NCI-H1417 treated with DMSO at 0.1 percent for 48 hours (cell line): ENCODE measurements at regions not wholly inside any gene's neighbourhood (a gene's known extent, or its start where the extent isn't known, plus 50 kb on each side); places are given as distances from the start of the nearest gene placed in this dataset.
"Not testable (repeated sequence)": the region's sequence is repeated elsewhere in the genome, so short reads cannot be mapped to it uniquely, and the experiment has no call there.

Experiments used
- DNase-seq: peaks from one replicate; lab custom pipeline; 2025; lab: John Stamatoyannopoulos, UW

DNA sequence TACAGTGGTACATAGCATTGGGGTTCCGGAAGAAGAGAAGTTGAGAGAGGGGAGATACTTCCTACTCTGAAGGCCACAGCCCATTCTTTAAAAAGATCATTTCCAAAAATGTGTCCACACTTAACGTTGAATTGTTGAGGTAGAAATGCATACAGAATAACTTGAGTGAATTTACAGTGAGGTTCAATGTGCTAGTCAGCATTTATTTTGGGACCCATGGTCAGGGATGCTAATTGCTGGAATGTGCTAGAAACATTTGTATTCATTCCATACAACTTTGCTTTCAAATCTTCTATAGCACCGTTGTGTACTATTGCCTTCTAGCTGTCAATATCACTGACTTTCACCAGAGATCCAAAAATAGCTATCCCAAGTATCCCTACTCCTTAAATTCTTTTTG is 325.9 kb downstream of the SATB2 start:
- DNase-seq: no peak

DNA sequence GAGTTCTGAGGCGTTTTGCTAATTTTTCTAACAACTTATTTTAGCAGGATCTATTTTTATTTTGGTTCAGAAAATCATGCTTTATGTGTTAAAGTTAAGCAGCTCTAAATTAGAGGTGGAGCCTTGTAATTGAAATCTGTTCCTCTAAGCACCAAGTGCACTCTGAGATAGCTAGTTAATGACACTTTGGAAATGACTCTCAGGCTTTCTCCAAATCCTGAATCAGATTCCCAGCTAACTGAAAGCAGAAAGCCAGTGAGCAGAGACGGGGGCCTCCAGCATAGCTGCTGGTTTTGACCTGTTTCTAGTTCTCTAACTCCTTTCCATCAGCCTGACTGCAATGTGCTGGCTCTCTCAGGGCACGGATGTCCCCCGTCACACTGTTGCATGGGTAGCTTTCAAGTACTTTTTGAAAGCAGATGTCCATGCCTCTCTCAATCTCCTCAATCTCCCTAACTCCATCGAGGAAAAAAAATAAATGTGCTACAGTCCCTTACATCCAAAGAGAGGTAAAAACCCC is 326.5 kb downstream of the SATB2 start:
- DNase-seq: no peak

DNA sequence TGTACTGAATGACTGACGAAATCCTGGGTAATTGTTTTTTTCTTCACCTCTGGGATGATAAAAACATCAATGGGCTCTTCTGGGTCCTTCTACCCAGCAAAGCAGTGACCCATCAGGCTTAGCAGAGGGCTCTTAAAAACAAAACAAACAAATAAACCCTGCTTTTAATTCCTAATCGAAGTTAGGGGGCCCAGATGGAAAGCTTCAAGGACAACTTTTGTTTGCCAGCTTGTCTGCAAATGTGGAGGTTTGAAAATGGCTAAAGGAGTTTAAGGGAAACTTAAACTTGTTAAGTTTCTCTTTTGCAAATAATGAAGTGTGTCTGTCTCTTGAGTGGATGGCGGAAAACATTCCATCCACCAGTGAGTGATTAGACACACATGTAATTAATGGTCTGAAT is 327.2 kb downstream of the SATB2 start:
- DNase-seq: no peak

DNA sequence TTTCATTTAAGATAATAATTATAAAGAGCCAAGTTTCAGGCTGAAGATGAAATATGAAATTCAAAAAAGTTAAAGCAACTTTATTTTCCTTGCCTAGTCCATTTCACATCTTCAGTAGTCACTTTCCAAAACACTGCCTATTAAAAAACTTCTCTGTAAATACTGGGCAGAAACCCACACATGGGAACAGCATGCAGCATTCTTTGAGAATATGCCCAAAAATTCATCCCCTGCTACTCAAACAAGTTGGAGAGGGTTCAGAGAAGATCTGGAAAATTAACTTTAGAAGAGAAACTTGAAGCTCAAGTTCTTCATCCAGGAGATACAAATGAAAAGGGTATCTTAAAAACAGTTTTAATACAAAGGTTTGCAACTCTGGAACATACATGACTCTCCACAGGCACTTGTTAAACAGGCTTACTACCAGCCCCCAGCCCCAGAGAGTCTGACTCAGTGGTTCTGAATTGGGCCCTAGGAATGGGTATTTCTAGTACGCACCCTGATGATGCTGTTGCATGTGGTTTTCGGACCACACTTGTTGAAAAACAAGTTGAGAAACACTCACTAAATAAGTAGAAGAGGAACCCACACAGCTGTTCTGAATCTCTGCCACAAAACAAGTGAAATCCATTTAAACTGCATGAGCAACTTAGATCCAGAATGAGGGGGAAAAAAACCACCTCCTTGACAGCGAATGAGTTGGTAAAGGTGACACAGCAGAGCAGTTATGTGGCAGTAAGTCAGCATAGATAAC is 329.1 kb downstream of the SATB2 start:
- DNase-seq: no peak

DNA sequence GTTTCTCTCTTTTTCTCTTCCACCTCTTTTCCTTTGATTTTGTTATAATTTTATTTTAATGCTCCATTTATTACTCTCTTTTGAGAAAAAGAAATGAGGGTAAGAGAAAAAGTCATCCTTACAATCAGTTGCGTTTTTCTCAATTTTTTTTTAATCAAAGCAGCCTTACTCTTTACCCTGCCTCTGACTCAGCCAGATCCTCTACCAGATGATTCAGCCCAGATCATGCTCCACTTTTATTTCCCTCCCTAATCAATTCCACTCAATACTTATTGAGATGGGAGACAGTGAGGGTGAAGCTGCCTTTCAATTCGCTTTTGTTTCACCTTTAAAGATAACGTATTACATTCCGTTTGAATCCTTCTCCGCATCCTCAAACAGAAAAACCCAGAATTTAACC is 337.9 kb downstream of the SATB2 start:
- no peak for DNase-seq

DNA sequence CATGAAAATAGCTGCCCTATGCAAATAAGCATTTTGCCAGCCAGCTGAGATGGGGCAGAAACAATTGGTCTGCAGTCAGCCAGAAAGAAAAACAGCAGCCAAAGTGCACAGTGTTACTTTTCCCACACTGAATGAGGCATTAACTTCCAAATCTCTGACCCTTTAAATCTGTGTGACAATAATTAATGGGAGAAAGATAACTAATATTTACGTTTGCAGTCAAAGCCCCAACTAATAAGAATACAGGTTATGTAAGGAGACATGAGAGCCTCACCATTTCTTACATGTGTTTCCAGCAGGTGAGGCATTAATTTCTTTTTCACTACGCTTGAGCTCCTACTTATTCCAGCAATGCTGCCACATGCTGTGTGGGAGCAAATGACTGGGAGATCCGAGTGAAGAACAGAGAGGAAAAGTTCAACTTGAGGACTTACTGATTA is 339.0 kb downstream of the SATB2 start:
- DNase-seq: no peak

DNA sequence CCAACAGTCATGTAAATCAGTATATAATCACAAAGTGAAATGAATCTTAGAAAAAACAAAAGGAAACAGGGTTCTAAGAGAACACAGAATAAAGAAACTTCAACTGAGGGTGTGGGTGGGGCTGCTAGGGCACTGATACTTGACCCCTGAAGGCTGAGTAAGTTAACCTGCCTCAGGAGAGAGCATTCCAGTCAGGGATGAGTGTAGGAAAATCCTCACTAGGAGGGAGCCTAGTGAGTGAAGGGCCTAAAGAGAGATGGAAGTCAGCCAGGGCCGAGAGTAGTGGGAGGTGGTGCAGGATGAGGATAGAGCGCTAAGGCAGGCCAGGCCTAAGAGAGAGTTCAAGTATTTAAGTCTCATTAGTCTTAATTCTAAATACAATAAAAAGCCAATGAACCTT is 342.6 kb downstream of the SATB2 start:
- DNase-seq: no peak

DNA sequence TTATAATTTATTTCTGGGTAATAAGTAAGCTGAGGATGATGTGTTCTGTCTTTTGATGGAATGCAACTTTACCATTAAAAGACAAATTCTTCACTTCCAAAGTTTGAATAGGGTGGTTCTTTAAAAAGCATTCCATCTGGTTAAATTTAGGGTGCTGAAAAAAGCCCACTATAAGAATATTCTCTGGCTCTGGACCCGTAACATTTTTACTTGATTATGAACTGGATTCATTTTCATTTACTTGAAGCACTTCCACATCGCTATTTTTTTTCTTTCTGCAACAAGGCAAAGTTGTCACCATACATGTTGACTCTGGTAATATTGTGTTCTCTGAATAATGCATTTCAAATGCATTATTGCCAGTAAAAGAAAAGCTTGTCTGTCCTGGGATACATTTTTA is 344.6 kb downstream of the SATB2 start:
- no peak for DNase-seq

DNA sequence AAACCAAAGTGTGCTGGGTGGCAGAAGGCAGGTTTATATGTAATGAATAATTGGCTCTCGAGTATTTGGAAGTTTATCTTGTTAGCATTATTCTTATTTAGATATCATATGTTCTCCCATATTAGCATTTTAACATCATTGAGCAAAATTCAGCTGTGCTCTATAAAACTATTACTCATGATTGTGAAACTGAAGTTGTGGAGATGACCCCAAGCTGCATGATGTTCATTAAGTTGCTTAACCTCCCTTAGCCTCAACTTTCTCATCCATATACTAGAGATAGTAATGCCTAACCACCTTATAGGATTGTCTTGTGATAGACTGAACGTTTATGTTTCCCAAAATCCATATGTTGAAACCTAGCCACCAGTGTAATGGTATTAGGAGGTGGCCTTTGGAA is 346.3 kb downstream of the SATB2 start:
- no peak for DNase-seq

DNA sequence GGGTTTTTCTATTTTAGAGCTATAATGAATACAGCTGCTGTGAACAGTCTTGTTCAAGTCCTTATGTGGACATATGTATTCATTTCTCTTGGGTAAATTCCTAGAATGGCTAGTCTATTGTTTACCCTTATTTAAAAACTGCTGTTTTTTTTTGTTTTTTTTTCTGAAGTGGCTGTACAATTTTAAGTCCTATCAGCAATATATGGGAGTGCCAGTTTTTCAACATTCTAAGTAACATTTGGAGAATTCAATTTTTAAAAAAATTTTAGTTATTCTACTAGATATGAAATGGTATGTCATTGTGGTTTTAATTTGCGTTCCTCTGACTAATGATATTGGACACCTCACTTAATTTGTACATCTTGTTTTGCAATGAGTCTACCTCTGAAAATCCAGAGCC is 349.7 kb downstream of the SATB2 start:
- DNase-seq: no peak

DNA sequence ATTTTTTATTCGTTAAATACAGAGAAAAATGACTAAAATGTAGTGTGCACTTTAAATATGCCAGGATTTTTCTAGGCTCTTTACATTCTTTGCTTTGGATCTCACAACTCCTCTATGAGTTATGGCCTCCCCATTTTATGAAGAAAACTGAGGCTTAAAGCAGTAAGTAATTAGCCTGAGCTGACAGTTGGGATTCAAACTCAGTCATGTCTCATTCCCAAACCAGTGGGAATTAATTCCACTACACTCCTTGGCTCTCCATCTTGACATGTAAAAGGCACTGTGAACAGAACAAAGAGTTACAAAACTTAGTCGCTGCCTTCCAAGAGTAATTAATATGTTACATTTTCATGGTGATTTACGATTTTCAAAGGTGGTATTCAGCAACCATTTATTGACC is 351.9 kb downstream of the SATB2 start:
- DNase-seq: no peak

DNA sequence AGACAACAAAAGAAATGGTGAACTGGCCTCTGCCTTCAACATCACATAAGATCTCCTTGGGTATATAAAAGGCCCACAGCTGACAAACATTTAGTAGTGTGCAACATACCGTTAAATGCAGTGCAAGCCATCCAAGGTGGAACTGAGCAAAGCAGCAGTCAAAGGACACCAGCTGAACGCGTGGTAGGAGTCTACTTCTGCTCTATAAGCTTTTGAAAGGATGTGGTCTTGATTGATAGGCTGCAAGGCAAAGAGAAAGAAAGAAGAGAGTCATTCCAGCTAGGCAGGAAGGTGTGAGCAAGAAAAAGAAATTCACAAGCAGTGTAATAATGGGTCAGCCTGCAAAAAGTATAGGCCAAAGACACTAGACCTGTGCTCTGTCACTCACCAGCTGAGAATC is 356.3 kb downstream of the SATB2 start:
- no peak for DNase-seq

DNA sequence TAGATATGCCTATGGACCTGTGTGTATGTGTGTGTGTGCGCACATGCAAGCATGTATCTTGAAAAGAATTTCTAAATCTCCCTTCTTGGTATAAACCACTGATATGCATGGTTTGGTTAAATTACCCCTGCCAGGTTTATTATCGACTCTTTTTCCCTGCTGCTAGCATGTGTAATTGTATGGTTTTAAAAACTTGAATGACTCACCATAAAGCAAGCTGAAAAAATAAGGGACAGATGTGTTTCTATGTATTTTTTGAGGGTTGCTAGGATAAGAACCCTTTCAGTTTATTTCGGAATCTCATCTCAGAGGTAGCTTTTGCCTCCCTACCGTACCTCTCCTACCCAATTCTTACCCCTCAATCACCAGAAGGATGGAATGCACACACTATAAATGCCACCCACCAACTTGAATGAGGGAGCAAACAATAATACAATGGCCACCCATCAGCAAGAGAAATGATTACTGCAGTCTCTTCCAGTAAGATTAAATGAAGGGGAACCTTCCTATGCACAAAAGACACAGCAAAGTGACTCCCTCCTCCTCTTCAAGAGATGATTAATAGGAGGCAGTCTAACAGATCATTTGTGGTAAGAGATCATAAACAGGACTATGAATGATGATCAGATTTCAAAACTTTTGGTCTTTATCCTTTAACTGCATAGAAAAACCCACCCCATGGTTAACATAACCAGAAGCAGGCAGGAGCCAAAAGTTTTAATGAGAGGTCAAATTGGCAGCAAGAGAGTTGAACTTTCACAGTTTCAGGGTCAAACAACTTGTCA is 357.2 kb downstream of the SATB2 start:
- DNase-seq: peak; percentile 47

DNA sequence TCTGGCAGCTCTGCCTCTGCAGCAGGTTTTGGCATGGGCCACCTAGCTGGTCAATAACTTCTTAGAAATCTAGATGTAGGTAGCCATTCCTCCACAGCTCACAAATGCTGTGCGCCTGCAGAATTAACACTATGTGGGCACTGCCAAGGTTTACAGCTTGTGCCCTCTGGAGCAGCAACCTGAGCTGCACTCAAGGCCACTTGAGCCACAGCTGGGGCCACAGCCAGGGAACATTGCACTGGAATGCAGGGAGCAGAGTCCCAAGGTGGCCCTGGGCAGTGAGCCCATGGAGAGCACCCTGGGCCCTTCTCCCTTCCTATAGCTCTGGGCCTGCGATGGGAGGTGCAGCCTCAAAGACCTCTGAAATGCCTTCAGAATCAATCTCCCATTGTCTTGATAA is 365.3 kb downstream of the SATB2 start:
- no peak for DNase-seq

DNA sequence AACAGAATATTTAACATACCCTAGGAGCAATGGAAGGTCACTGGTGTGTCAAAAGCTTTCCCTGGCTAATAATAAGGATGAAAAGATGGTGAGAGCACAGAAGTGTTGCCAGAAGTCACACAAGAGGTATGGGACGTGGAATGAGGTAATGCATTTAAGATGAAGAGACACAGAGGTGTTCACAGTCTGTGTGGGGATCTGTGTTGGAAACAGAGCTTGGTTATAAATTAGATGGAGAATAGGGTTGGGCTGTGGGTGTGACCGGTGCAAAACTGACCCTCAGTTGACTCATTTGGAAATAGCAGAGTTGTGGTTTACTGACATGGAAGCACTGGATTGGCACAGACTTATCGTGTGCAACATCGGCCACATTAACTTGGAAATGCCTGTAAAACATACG is 372.5 kb downstream of the SATB2 start:
- no peak for DNase-seq

DNA sequence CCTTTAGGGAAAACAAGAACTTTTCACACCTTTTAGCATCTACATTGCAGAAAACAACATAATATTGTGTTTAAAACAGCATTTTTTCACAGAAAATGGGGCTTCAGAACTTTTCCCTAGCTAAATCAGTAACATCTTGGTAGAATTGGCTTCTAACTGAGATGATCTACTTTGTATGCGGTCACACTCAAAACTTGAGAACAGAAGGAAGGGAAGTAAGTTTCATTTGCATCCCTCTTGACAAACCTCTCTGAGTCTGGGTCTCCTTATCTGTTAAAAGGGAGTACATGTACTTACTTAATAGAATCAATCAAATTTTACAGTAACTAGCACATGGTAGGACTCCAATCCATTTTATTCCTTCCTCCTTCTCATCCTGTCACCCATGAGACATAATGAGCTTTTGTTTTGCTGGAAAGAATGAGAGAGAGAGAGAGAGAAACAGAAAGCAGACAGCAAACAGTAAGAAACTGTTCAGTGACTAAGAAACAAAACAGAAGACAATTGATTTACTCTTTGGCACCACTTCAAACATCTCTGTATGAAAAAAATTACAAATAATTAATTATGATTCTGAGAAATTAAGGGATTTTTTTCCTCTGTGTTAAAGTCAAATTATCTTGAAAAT is 387.3 kb downstream of the SATB2 start:
- DNase-seq: no peak

DNA sequence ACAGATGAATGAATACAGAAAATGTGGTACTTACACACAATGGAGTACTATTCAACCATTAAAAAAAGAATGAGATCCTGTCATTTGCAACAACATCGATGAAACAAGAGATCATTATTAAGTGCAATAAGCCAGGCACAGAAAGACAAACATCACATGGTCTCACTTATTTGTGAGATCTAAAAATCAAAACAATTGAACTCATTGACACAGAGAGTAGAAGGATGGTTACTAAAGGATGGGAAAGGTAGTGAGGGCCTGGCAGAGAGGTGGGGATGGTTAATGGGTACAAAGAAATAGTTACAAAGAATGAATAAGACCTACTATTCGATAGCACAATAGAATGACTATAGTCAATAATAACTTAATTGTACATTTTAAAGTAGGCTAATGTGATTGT is 393.5 kb downstream of the SATB2 start:
- DNase-seq: no peak

DNA sequence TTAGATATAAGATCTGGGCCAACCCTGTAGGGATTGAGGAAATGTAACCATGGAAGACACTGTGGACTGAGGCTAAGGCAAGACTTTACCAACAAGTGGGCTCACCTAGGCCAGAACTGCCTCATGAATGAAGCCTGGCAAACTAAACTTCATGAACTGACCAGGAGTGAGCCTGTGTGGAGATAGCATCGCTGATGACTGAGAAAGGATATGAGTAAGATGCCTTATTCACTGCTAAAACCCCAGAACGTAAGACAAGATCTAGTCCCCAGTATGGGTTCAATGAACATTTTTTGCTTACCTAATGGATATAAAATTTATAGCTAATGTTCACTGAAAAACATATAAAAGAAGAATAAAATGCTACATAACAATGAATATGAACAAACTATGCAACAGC is 399.8 kb downstream of the SATB2 start:
- no peak for DNase-seq

DNA sequence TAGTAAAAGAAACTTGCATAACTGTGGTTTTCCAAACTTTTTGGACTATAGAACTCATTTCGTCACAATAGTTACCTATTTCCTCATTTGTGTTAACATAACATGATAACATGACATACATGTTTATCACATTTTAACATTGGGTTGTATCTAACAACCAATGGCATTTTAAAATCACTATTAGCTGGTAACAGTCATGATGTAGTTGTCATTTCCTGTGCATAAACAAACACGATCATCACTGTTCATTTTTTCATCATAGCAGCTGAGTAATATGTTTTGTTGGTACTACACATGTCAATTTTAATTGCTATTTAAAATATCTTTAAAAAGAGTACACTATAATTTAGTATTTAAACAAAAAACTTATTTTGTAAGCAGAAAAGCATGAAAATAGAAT is 402.4 kb downstream of the SATB2 start:
- DNase-seq: no peak

DNA sequence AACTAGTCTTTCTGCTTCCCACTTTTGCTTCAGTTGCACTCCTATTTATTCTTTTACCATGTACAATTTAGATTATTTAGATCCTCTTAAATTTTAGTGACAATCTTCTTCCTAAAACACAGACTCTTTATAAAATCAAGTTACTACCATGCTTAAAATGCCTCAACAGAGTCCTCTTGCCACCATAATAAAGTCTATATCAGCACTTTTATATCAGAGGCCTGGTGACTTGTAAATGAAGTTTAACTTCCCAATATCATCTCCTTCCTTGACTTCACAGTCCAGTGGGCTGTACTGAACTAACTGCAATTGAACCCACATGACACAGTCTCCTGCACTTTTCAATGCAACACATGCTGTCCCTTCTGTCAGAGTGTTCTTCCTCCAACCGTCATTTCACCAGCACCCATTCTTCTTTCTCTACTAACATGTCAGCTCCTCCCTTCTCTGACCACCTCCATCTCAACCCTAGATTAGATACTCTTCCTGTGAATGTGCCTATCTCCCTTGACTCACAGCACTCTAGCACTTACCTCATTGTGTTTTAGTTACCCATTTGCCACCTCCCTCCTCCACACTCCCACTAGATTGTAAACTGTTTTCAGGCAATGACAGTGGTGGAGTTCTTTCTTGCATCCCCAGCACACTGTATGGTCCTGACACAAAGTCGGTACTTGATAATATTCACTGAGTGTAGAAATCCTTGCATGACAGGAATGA is 414.9 kb downstream of the SATB2 start:
- no peak for DNase-seq

DNA sequence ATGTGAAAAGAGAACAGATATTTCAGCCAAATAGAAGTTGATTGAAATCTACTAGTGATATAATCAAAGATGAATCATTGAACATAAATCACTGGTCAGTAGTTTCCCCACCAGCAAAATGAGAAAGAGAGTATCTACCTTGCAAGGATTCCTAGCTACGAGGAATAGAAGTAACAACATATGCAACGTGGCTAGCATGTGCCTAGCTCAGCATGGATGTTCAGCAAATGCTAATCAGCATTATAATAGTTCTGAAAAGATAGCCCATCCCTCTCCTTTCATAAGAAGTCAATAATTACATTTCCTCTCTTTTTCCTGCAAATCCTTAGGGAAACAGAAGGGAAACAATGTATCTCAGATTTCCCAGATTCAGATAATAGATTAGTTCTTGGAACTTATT is 417.2 kb downstream of the SATB2 start:
- no peak for DNase-seq

DNA sequence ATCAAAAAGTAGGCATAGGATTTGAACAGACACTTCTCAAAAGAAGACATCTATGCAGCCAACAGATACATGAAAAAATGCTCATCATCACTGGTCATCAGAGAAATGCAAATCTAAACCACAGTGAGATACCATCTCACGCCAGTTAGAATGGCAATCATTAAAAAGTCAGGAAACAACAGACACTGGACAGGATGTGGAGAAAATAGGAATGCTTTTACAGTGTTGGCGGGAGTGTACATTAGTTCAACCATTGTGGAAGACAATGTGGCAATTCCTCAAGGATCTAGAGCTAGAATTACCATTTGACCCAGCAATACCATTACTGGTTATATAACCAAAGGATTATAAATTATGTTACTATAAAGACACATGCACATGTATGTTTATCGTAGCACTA is 424.0 kb downstream of the SATB2 start:
- not testable (repeated sequence) for DNase-seq
